HepG2 (cell line): ENCODE measurements at regions not wholly inside any gene's neighbourhood (a gene's known extent, or its start where the extent isn't known, plus 50 kb on each side); places are given as distances from the start of the nearest gene placed in this dataset.

Experiments
- ATAC-seq: fragments of 200-7000 bp; cut with Tn5 transposase; 3 replicates; pipeline ENCODE4 v1.9.1; 2020; ENCODE audit warnings: mild to moderate bottlenecking, moderate library complexity
- BruUV-seq: library from RNA; stranded (reverse); fragments of 400-500 nt; replicated peaks from 2 replicates; lab custom pipeline; 2021; lab: Mats Ljungman, UMichigan
- CTCF ChIA-PET: fragments of 300-600 bp; formaldehyde crosslinking; extraction: SDS; loops from one replicate; lab custom pipeline; 2021; ENCODE audit warnings: low total read pairs, inconsistent platforms, low intra/inter-chr PET ratio; lab: Yijun Ruan, JAX
- POLR2A ChIA-PET: fragments of 350-600 bp; sonication (Branson Sonifier 250); formaldehyde crosslinking; loops from one replicate; lab custom pipeline; 2020; ENCODE audit warnings: antibody characterized with exemption, inconsistent platforms; lab: Yijun Ruan, JAX
- DNase-seq: peaks from one replicate; pipeline ENCODE4 v3.0.0-alpha.2; 2015; ENCODE audit warnings: low spot score
- FAIRE-seq: peaks from 3 replicates; lab custom pipeline; 2011; peaks lifted over from hg19 to GRCh38; lab: Jason Lieb, UNC
- H2AFZ ChIP-seq: one replicate; pipeline ENCODE4 v1.6.1; 2011; ENCODE audit warnings: low read length, inconsistent platforms
- H3K27ac ChIP-seq: fragments of 300-600 bp; 3 replicates; pipeline ENCODE4 v1.8.0; 2011; ENCODE audit warnings: mixed run types, mild to moderate bottlenecking, mixed read lengths, low read length, inconsistent platforms; ENCODE audit not compliant: insufficient read depth; ENCODE audit errors: extremely low read length
- H3K27me3 ChIP-seq, 2 experiments: fragments of 200-600 bp in 1 of 2; 2 replicates in 1 of 2; 3 replicates in 1 of 2; pipeline versions ENCODE4 v1.6.0 to v1.8.0; 2011; ENCODE audit warnings: low read length in 2 of 2, mild to moderate bottlenecking in 2 of 2, moderate library complexity in 2 of 2, inconsistent platforms in 1 of 2; ENCODE audit not compliant: insufficient read depth in 2 of 2, control insufficient read depth in 1 of 2
- H3K36me3 ChIP-seq, 2 experiments: fragments of 200-600 bp in 1 of 2; replicated peaks in 1 of 2; 2 replicates in 1 of 2; 3 replicates in 1 of 2; pipeline versions ENCODE4 v1.5.1 to v1.8.0; 2011; ENCODE audit warnings: low read length in 2 of 2, inconsistent platforms in 1 of 2; ENCODE audit not compliant: insufficient read depth in 2 of 2, control insufficient read depth in 1 of 2
- H3K4me1 ChIP-seq: 2 replicates; pipeline ENCODE4 v1.5.1; 2012; ENCODE audit warnings: low read length, inconsistent platforms; ENCODE audit not compliant: insufficient read depth
- H3K4me2 ChIP-seq: 2 replicates; pipeline ENCODE4 v1.6.0; 2011; ENCODE audit warnings: low read depth, low read length, inconsistent platforms
- H3K4me3 ChIP-seq, 3 experiments: fragments of 200-600 bp in 1 of 3; sonication (generic), shearing (Covaris generic) in 1 of 3; replicated peaks in 1 of 3; 2 replicates each; pipeline ENCODE4 v1.5.1; 2011 to 2016; ENCODE audit warnings: low read length in 3 of 3, inconsistent platforms in 2 of 3, low read depth in 2 of 3, mild to moderate bottlenecking in 2 of 3, control low read depth in 1 of 3, mixed read lengths in 1 of 3; ENCODE audit not compliant: insufficient read depth in 1 of 3
- H3K79me2 ChIP-seq: one replicate; pipeline ENCODE4 v1.6.1; 2011; ENCODE audit warnings: low read length, inconsistent platforms; ENCODE audit not compliant: insufficient read depth
- H3K9ac ChIP-seq: 2 replicates; pipeline ENCODE4 v1.6.0; 2011; ENCODE audit warnings: mild to moderate bottlenecking, low read depth, low read length, inconsistent platforms; ENCODE audit not compliant: insufficient read depth
- H3K9me3 ChIP-seq: 2 replicates; pipeline ENCODE4 v1.5.1; 2012; ENCODE audit warnings: mild to moderate bottlenecking, low read length
- H4K20me1 ChIP-seq: 2 replicates; pipeline ENCODE4 v1.6.0; 2011; ENCODE audit warnings: inconsistent platforms, mild to moderate bottlenecking, low read length, moderate library complexity; ENCODE audit not compliant: insufficient read depth
- HOXA3 ChIP-seq: sonication (generic); formaldehyde crosslinking; IDR thresholded peaks from 2 replicates; pipeline ENCODE4 v1.5.0; 2020; ENCODE audit warnings: missing genetic modification reagents
- PRMT3 ChIP-seq: sonication (generic); formaldehyde crosslinking; IDR thresholded peaks from 2 replicates; pipeline ENCODE4 v1.8.1; 2022; ENCODE audit warnings: low read depth, mild to moderate bottlenecking, moderate library complexity, missing genetic modification reagents, borderline replicate concordance
- SKI ChIP-seq: fragments of 450-650 bp; IDR thresholded peaks from one replicate; pipeline ENCODE4 v1.6.1; 2018; ENCODE audit warnings: mild to moderate bottlenecking; ENCODE audit not compliant: partially characterized antibody
- ZBTB7A ChIP-seq: sonication (generic); formaldehyde crosslinking; IDR thresholded peaks from 2 replicates; pipeline ENCODE4 v1.8.0; 2022; ENCODE audit warnings: mild to moderate bottlenecking, missing genetic modification reagents
- ZNF432 ChIP-seq: sonication (generic); formaldehyde crosslinking; IDR thresholded peaks from 2 replicates; pipeline ENCODE4 v1.5.0; 2020; ENCODE audit warnings: missing genetic modification reagents, mild to moderate bottlenecking, borderline replicate concordance
- ZNF564 ChIP-seq: sonication (generic); formaldehyde crosslinking; IDR thresholded peaks from 2 replicates; pipeline ENCODE4 v1.8.1; 2023; ENCODE audit warnings: mild to moderate bottlenecking, missing genetic modification reagents
- ZNF570 ChIP-seq: sonication (generic); formaldehyde crosslinking; IDR thresholded peaks from 2 replicates; pipeline ENCODE4 v1.4.0; 2020; ENCODE audit warnings: mild to moderate bottlenecking, missing genetic modification reagents, borderline replicate concordance
- ZNF629 ChIP-seq: sonication (generic); formaldehyde crosslinking; conservative IDR thresholded peaks from 2 replicates; pipeline ENCODE4 v1.5.0; 2020; ENCODE audit warnings: missing genetic modification reagents
- ZNF678 ChIP-seq: sonication (generic); formaldehyde crosslinking; IDR thresholded peaks from 2 replicates; pipeline ENCODE4 v1.4.0; 2020; ENCODE audit warnings: mild to moderate bottlenecking, missing genetic modification reagents
- ZNF7 ChIP-seq: IDR thresholded peaks from 2 replicates; pipeline ENCODE4 v1.6.1; 2016; ENCODE audit warnings: missing biosample characterization, missing genetic modification reagents
- WGBS: methylation state at CpG from one replicate; pipeline ENCODE4 v1.1.6; 2017; ENCODE audit warnings: low lambda C conversion rate; 5-methylcytosine and 5-hydroxymethylcytosine counted together
- in situ Hi-C: cut with HindIII; loops from 2 replicates; pipeline ENCODE4 v1.10.0; 2017; ENCODE audit warnings: low pct_unique_long_range_greater_than_20kb; ENCODE audit not compliant: extremely low pct_ligation_motif_present
- intact Hi-C: fragments of 100-400 bp; cut with micrococcal nuclease; formaldehyde crosslinking; loops from one replicate; pipeline ENCODE4 v1.10.0; 2022; ENCODE audit not compliant: unreplicated experiment
- TF ChIP-seq, protein P1 (sequence below): sonication (generic); formaldehyde crosslinking; IDR thresholded peaks from 2 replicates; pipeline ENCODE4 v1.4.0; 2020; ENCODE audit warnings: missing genetic modification reagents, borderline replicate concordance
- TF ChIP-seq, protein P2 (sequence below): sonication (generic); formaldehyde crosslinking; IDR thresholded peaks from 2 replicates; pipeline ENCODE4 v1.8.1; 2023; ENCODE audit warnings: missing genetic modification reagents, inconsistent platforms, borderline replicate concordance
- TF ChIP-seq, protein P3 (sequence below): sonication (generic); formaldehyde crosslinking; IDR thresholded peaks from 2 replicates; pipeline ENCODE4 v1.4.0; 2020; ENCODE audit warnings: missing genetic modification reagents

DNA sequence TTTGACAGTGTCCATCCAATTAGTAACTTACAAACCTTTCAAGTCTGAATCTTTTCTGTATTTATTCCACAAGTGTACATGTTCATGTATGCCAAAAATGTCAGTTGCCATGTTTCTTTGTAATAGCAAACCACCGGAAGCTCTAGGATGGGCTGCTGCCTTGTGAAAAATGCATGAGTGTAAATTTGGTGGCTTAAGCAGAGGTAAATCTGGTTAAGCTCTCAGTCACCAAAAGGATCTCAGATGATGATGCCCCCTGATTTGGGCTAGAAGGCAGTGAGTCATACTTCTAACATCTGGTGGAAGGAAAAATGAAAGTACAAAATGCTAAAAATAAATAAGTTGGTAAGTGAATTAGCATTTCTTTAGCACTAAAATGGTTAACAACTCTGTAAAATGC is 567.5 kb downstream of the ELAVL2 start:
- H3K9me3 ChIP-seq = peaks cover 23% of the 10 kb centered on the region
- H3K27ac ChIP-seq = no peak overlapping the region
- no peaks in the 10 kb centered on the region for H3K27me3 ChIP-seq
- WGBS = 40% methylated on average over 1 of the region's 1 CpG
- DNase-seq (no peak), ATAC-seq (no peak), FAIRE-seq (no peak)
- intact Hi-C loops (no loop called here), in situ Hi-C loops (no loop called here)
- POLR2A ChIA-PET = no interaction called here
- no peak overlapping the region for H3K9ac ChIP-seq
- no peaks in the 10 kb centered on the region for H4K20me1 ChIP-seq
- no peak overlapping the region for H2AFZ ChIP-seq
- no peaks in the 10 kb centered on the region for H3K36me3 ChIP-seq
- TF ChIP-seq ZNF432 (CRISPR knock-in tag) (no peak), PRMT3 (CRISPR knock-in tag) (no peak), ZNF629 (CRISPR knock-in tag) (no peak), ZBTB7A (CRISPR knock-in tag) (no peak), ZNF7 (CRISPR knock-in tag) (no peak), ZNF678 (CRISPR knock-in tag) (no peak), ZNF570 (no peak), SKI (no peak), ZNF564 (CRISPR knock-in tag) (no peak), HOXA3 (CRISPR knock-in tag) (no peak)
- TF ChIP-seq, protein P1, sequence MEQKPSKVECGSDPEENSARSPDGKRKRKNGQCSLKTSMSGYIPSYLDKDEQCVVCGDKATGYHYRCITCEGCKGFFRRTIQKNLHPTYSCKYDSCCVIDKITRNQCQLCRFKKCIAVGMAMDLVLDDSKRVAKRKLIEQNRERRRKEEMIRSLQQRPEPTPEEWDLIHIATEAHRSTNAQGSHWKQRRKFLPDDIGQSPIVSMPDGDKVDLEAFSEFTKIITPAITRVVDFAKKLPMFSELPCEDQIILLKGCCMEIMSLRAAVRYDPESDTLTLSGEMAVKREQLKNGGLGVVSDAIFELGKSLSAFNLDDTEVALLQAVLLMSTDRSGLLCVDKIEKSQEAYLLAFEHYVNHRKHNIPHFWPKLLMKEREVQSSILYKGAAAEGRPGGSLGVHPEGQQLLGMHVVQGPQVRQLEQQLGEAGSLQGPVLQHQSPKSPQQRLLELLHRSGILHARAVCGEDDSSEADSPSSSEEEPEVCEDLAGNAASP = no peak
- TF ChIP-seq, protein P2, sequence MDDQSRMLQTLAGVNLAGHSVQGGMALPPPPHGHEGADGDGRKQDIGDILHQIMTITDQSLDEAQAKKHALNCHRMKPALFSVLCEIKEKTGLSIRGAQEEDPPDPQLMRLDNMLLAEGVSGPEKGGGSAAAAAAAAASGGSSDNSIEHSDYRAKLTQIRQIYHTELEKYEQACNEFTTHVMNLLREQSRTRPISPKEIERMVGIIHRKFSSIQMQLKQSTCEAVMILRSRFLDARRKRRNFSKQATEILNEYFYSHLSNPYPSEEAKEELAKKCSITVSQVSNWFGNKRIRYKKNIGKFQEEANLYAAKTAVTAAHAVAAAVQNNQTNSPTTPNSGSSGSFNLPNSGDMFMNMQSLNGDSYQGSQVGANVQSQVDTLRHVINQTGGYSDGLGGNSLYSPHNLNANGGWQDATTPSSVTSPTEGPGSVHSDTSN (CRISPR knock-in tag) = no peak
- TF ChIP-seq, protein P3, sequence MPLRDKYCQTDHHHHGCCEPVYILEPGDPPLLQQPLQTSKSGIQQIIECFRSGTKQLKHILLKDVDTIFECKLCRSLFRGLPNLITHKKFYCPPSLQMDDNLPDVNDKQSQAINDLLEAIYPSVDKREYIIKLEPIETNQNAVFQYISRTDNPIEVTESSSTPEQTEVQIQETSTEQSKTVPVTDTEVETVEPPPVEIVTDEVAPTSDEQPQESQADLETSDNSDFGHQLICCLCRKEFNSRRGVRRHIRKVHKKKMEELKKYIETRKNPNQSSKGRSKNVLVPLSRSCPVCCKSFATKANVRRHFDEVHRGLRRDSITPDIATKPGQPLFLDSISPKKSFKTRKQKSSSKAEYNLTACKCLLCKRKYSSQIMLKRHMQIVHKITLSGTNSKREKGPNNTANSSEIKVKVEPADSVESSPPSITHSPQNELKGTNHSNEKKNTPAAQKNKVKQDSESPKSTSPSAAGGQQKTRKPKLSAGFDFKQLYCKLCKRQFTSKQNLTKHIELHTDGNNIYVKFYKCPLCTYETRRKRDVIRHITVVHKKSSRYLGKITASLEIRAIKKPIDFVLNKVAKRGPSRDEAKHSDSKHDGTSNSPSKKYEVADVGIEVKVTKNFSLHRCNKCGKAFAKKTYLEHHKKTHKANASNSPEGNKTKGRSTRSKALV (CRISPR knock-in tag) = no peak
- no peak overlapping the region for H3K4me2 ChIP-seq
- no peaks in the 10 kb centered on the region for H3K4me1 ChIP-seq
- no peak overlapping the region for H3K4me3 ChIP-seq
- no TSS peak for BruUV-seq
- no peaks in the 10 kb centered on the region for H3K79me2 ChIP-seq
- CTCF ChIA-PET = no interaction called here
